ENCODE measurements at regions not wholly inside any gene's neighbourhood (a gene's known extent, or its start where the extent isn't known, plus 50 kb on each side); places are given as distances from the start of the nearest gene placed in this dataset.

DNA sequence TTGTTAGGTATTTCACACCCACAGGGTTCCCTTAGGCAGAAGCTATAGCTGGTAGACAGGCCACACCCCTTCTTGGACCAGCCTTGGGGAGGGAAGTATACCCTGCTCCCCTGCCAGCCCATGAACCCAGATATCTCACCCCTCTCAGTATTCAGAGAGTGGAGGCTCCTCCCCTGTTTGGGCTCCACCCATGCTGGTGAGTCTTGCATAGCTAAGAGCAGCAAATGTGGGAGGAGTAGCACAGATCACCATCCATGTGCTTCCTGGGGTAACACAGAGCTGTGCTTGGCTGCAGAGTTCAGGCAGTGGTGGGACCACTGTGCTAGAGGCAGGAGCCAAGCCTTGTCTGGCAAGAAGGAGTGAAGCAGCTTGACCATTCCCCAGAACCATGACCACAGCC is 427.2 kb downstream of the ZIC1 start:
- Histone ChIP-seq H3F3A (ENCODE audit: insufficient read depth, low read length, poor library complexity, severe bottlenecking) (no peaks in the 10 kb centered on the region), H3K4me2 (ENCODE audit: low read length) (no peak overlapping the region), H3K9me2 (ENCODE audit: insufficient read depth, low read length) (no peaks in the 10 kb centered on the region), H3K9ac (ENCODE audit: low read length) (no peak overlapping the region), H3K27me3 (ENCODE audit: insufficient read depth, low read depth, low read length) (no peaks in the 10 kb centered on the region), H3K79me2 (replicated peaks; ENCODE audit: insufficient read depth, low read length) (no peaks in the 10 kb centered on the region), H3K9me3 (ENCODE audit: low read length) (no peaks in the 10 kb centered on the region), H2AFZ (ENCODE audit: low read depth, low read length) (no peak overlapping the region), H3K36me3 (ENCODE audit: insufficient read depth, low read length) (no peaks in the 10 kb centered on the region), H3K27ac (ENCODE audit: low read length) (no peak overlapping the region), H3K4me3 (ENCODE audit: low read length) (no peak overlapping the region), H4K20me1 (ENCODE audit: insufficient read depth) (no peaks in the 10 kb centered on the region)
- TF ChIP-seq POLR2AphosphoS5 (IDR thresholded peaks at IDR 0.05) = no peak
- TF ChIP-seq, protein P1, sequence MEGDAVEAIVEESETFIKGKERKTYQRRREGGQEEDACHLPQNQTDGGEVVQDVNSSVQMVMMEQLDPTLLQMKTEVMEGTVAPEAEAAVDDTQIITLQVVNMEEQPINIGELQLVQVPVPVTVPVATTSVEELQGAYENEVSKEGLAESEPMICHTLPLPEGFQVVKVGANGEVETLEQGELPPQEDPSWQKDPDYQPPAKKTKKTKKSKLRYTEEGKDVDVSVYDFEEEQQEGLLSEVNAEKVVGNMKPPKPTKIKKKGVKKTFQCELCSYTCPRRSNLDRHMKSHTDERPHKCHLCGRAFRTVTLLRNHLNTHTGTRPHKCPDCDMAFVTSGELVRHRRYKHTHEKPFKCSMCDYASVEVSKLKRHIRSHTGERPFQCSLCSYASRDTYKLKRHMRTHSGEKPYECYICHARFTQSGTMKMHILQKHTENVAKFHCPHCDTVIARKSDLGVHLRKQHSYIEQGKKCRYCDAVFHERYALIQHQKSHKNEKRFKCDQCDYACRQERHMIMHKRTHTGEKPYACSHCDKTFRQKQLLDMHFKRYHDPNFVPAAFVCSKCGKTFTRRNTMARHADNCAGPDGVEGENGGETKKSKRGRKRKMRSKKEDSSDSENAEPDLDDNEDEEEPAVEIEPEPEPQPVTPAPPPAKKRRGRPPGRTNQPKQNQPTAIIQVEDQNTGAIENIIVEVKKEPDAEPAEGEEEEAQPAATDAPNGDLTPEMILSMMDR (IDR thresholded peaks at IDR 0.05; ENCODE audit: poor library complexity, severe bottlenecking) = no peak
- no peak for TF ChIP-seq MXI1 (conservative IDR thresholded peaks at IDR 0.05; ENCODE audit: poor library complexity, severe bottlenecking)
- no peak for TF ChIP-seq EZH2 (IDR thresholded peaks at IDR 0.05; ENCODE audit: borderline replicate concordance, insufficient read depth, low read length, poor library complexity, severe bottlenecking)
- no peak for TF ChIP-seq SMC3 (conservative IDR thresholded peaks at IDR 0.05; ENCODE audit: poor library complexity)

DNA sequence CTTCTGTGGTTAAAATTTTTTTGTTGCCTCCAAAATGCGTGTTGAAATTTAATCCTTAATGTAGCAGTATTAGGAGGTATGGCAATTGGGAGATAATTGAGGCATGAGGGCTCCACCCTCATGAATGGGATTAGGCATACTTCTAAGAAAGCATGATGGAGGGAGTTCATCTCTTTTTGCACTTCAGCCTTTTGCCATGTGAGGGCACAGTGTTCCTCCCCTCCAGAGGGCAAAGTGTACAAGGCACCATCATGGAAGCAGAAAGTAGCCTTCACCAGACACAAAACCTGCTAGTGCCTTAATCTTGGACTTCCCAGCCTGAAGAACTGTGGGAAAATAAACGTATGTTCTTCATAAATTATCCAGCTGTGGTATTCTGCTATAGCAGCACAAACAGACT is 429.5 kb downstream of the ZIC1 start:
- Histone ChIP-seq H4K20me1 (ENCODE audit: insufficient read depth) (no peaks in the 10 kb centered on the region), H3K36me3 (ENCODE audit: insufficient read depth, low read length) (no peaks in the 10 kb centered on the region), H2AFZ (ENCODE audit: low read depth, low read length) (no peak overlapping the region), H3K4me2 (ENCODE audit: low read length) (no peak overlapping the region), H3K9ac (ENCODE audit: low read length) (no peak overlapping the region), H3K27ac (ENCODE audit: low read length) (no peak overlapping the region), H3K79me2 (replicated peaks; ENCODE audit: insufficient read depth, low read length) (no peaks in the 10 kb centered on the region), H3K27me3 (ENCODE audit: insufficient read depth, low read depth, low read length) (no peaks in the 10 kb centered on the region), H3F3A (ENCODE audit: insufficient read depth, low read length, poor library complexity, severe bottlenecking) (no peaks in the 10 kb centered on the region), H3K9me2 (ENCODE audit: insufficient read depth, low read length) (no peaks in the 10 kb centered on the region), H3K4me3 (ENCODE audit: low read length) (no peak overlapping the region), H3K9me3 (ENCODE audit: low read length) (no peaks in the 10 kb centered on the region)
- TF ChIP-seq, protein P1 (IDR thresholded peaks at IDR 0.05; ENCODE audit: poor library complexity, severe bottlenecking) = no peak

DNA sequence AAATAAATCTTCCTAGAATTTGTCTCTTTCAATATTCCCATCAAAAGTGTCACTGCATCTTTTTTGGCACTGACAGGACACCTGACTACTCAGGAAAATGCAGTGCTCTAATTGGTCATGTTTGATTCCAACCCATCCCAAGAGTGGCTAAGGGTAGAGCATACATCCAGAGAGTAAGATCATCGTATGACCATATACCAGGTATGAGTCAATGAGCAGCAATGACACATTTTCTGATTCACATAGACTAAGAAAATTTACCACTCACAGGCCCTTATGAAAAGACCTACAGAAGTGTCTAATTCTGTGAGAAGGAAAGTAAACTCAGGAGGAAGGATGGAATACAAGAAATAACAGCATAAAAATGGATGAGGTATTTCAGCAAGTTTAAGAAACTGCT is 434.2 kb downstream of the ZIC1 start:
- no peaks in the 10 kb centered on the region for H3K79me2 ChIP-seq (replicated peaks; ENCODE audit: insufficient read depth, low read length)
- H3F3A ChIP-seq (ENCODE audit: insufficient read depth, low read length, poor library complexity, severe bottlenecking) = no peaks in the 10 kb centered on the region
- no peaks in the 10 kb centered on the region for H3K9me2 ChIP-seq (ENCODE audit: insufficient read depth, low read length)
- no peaks in the 10 kb centered on the region for H3K9me3 ChIP-seq (ENCODE audit: low read length)
- TF ChIP-seq SMC3 (conservative IDR thresholded peaks at IDR 0.05; ENCODE audit: poor library complexity) = no peak
- TF ChIP-seq EP300 (conservative IDR thresholded peaks at IDR 0.05; ENCODE audit: poor library complexity, severe bottlenecking) = no peak
- TF ChIP-seq TAF1 (IDR thresholded peaks at IDR 0.05; ENCODE audit: low read depth) = no peak
- TF ChIP-seq MXI1 (conservative IDR thresholded peaks at IDR 0.05; ENCODE audit: poor library complexity, severe bottlenecking) = no peak
- no peak for TF ChIP-seq RAD21 (conservative IDR thresholded peaks at IDR 0.05)
- TF ChIP-seq, protein P1 (IDR thresholded peaks at IDR 0.05; ENCODE audit: poor library complexity, severe bottlenecking) = no peak
- no peak for TF ChIP-seq EZH2 (IDR thresholded peaks at IDR 0.05; ENCODE audit: borderline replicate concordance, insufficient read depth, low read length, poor library complexity, severe bottlenecking)
- no peak for TF ChIP-seq POLR2AphosphoS5 (IDR thresholded peaks at IDR 0.05)
- TF ChIP-seq, protein P2, sequence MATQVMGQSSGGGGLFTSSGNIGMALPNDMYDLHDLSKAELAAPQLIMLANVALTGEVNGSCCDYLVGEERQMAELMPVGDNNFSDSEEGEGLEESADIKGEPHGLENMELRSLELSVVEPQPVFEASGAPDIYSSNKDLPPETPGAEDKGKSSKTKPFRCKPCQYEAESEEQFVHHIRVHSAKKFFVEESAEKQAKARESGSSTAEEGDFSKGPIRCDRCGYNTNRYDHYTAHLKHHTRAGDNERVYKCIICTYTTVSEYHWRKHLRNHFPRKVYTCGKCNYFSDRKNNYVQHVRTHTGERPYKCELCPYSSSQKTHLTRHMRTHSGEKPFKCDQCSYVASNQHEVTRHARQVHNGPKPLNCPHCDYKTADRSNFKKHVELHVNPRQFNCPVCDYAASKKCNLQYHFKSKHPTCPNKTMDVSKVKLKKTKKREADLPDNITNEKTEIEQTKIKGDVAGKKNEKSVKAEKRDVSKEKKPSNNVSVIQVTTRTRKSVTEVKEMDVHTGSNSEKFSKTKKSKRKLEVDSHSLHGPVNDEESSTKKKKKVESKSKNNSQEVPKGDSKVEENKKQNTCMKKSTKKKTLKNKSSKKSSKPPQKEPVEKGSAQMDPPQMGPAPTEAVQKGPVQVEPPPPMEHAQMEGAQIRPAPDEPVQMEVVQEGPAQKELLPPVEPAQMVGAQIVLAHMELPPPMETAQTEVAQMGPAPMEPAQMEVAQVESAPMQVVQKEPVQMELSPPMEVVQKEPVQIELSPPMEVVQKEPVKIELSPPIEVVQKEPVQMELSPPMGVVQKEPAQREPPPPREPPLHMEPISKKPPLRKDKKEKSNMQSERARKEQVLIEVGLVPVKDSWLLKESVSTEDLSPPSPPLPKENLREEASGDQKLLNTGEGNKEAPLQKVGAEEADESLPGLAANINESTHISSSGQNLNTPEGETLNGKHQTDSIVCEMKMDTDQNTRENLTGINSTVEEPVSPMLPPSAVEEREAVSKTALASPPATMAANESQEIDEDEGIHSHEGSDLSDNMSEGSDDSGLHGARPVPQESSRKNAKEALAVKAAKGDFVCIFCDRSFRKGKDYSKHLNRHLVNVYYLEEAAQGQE (IDR thresholded peaks at IDR 0.05; ENCODE audit: borderline replicate concordance) = no peak
- H4K20me1 ChIP-seq (ENCODE audit: insufficient read depth) = no peaks in the 10 kb centered on the region
- H2AFZ ChIP-seq (ENCODE audit: low read depth, low read length) = no peak overlapping the region
- H3K27ac ChIP-seq (ENCODE audit: low read length) = no peak overlapping the region
- H3K9ac ChIP-seq (ENCODE audit: low read length) = no peak overlapping the region
- H3K36me3 ChIP-seq (ENCODE audit: insufficient read depth, low read length) = no peaks in the 10 kb centered on the region
- H3K27me3 ChIP-seq (ENCODE audit: insufficient read depth, low read depth, low read length) = no peaks in the 10 kb centered on the region
- no peak overlapping the region for H3K4me3 ChIP-seq (ENCODE audit: low read length)
- H3K4me2 ChIP-seq (ENCODE audit: low read length) = no peak overlapping the region
